GM18502 (cell line): ENCODE measurements at regions not wholly inside any gene's neighbourhood (a gene's known extent, or its start where the extent isn't known, plus 50 kb on each side); places are given as distances from the start of the nearest gene placed in this dataset.
"Not testable (repeated sequence)": the region's sequence is repeated elsewhere in the genome, so short reads cannot be mapped to it uniquely, and the experiment has no call there.

Experiments
- ATAC-seq: cut with Tn5 transposase; IDR thresholded peaks from one replicate; pipeline ENCODE4 v1.9.1; 2021; ENCODE audit warnings: mild to moderate bottlenecking; ENCODE audit not compliant: unreplicated experiment, poor library complexity

- ATAC-seq = not testable (repeated sequence)
Observed at GRCh38 chr2:179385756-179386155, 121.1 kb upstream of the SESTD1 start.

GRCh38 chr2:179383975-179384374 lies 119.3 kb upstream of the SESTD1 start:
- no peak for ATAC-seq

GRCh38 chr2:179377296-179377695 lies 112.7 kb upstream of the SESTD1 start:
- ATAC-seq = no peak

- no peak for ATAC-seq
Observed at GRCh38 chr2:179376881-179377280, 112.2 kb upstream of the SESTD1 start.

GRCh38 chr2:179373816-179374215 lies 109.2 kb upstream of the SESTD1 start:
- no peak for ATAC-seq

GRCh38 chr2:179365561-179365960 lies 100.9 kb upstream of the SESTD1 start:
- not testable (repeated sequence) for ATAC-seq

- no peak for ATAC-seq
Observed at GRCh38 chr2:179355881-179356280, 91.2 kb upstream of the SESTD1 start.

GRCh38 chr2:179354739-179355537 lies 90.3 kb upstream of the SESTD1 start:
- no peak for ATAC-seq

GRCh38 chr2:179354296-179354695 lies 89.7 kb upstream of the SESTD1 start:
- no peak for ATAC-seq

- ATAC-seq = no peak
Observed at GRCh38 chr2:179352181-179352580, 87.5 kb upstream of the SESTD1 start.

GRCh38 chr2:179351057-179351456 lies 86.4 kb upstream of the SESTD1 start:
- ATAC-seq = no peak

- peak; percentile 64 for ATAC-seq
Observed at GRCh38 chr2:179349670-179350303, 85.2 kb upstream of the SESTD1 start.

GRCh38 chr2:179348906-179349305 lies 84.3 kb upstream of the SESTD1 start:
- no peak for ATAC-seq

- ATAC-seq = no peak
Observed at GRCh38 chr2:179344970-179345369, 80.3 kb upstream of the SESTD1 start.

GRCh38 chr2:179344280-179344964 lies 79.8 kb upstream of the SESTD1 start:
- no peak for ATAC-seq

GRCh38 chr2:179343945-179344279 lies 79.3 kb upstream of the SESTD1 start:
- ATAC-seq = no peak

GRCh38 chr2:179341152-179341866 lies 76.7 kb upstream of the SESTD1 start:
- no peak for ATAC-seq

- ATAC-seq = no peak
Observed at GRCh38 chr2:179340678-179341077, 76.0 kb upstream of the SESTD1 start.

- ATAC-seq = no peak
Observed at GRCh38 chr2:179338681-179339080, 74.0 kb upstream of the SESTD1 start.

- no peak for ATAC-seq
Observed at GRCh38 chr2:179336782-179337534, 72.3 kb upstream of the SESTD1 start.
